ENCODE measurements at regions not wholly inside any gene's neighbourhood (a gene's known extent, or its start where the extent isn't known, plus 50 kb on each side); places are given as distances from the start of the nearest gene placed in this dataset.

DNA sequence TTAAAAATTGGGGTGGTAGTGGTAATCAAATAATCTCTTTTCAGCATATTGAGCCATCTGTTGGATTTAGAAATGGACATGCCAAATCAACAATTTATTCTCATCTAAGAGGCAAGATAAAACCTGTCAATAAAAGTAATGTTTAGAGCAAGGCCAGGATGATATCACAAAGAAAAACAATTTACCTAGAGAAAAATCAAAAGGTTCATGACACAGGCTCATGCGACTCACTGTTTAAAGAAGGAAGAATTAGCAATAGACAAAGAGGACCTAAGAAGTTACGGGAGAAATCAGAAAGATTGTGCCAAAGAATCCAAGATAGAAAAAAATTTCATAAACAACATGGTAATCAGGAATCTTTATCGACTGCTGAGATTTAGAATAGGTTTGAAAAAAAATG is 868.5 kb upstream of the GBE1 start (continued):
- TF ChIP-seq, protein P1, sequence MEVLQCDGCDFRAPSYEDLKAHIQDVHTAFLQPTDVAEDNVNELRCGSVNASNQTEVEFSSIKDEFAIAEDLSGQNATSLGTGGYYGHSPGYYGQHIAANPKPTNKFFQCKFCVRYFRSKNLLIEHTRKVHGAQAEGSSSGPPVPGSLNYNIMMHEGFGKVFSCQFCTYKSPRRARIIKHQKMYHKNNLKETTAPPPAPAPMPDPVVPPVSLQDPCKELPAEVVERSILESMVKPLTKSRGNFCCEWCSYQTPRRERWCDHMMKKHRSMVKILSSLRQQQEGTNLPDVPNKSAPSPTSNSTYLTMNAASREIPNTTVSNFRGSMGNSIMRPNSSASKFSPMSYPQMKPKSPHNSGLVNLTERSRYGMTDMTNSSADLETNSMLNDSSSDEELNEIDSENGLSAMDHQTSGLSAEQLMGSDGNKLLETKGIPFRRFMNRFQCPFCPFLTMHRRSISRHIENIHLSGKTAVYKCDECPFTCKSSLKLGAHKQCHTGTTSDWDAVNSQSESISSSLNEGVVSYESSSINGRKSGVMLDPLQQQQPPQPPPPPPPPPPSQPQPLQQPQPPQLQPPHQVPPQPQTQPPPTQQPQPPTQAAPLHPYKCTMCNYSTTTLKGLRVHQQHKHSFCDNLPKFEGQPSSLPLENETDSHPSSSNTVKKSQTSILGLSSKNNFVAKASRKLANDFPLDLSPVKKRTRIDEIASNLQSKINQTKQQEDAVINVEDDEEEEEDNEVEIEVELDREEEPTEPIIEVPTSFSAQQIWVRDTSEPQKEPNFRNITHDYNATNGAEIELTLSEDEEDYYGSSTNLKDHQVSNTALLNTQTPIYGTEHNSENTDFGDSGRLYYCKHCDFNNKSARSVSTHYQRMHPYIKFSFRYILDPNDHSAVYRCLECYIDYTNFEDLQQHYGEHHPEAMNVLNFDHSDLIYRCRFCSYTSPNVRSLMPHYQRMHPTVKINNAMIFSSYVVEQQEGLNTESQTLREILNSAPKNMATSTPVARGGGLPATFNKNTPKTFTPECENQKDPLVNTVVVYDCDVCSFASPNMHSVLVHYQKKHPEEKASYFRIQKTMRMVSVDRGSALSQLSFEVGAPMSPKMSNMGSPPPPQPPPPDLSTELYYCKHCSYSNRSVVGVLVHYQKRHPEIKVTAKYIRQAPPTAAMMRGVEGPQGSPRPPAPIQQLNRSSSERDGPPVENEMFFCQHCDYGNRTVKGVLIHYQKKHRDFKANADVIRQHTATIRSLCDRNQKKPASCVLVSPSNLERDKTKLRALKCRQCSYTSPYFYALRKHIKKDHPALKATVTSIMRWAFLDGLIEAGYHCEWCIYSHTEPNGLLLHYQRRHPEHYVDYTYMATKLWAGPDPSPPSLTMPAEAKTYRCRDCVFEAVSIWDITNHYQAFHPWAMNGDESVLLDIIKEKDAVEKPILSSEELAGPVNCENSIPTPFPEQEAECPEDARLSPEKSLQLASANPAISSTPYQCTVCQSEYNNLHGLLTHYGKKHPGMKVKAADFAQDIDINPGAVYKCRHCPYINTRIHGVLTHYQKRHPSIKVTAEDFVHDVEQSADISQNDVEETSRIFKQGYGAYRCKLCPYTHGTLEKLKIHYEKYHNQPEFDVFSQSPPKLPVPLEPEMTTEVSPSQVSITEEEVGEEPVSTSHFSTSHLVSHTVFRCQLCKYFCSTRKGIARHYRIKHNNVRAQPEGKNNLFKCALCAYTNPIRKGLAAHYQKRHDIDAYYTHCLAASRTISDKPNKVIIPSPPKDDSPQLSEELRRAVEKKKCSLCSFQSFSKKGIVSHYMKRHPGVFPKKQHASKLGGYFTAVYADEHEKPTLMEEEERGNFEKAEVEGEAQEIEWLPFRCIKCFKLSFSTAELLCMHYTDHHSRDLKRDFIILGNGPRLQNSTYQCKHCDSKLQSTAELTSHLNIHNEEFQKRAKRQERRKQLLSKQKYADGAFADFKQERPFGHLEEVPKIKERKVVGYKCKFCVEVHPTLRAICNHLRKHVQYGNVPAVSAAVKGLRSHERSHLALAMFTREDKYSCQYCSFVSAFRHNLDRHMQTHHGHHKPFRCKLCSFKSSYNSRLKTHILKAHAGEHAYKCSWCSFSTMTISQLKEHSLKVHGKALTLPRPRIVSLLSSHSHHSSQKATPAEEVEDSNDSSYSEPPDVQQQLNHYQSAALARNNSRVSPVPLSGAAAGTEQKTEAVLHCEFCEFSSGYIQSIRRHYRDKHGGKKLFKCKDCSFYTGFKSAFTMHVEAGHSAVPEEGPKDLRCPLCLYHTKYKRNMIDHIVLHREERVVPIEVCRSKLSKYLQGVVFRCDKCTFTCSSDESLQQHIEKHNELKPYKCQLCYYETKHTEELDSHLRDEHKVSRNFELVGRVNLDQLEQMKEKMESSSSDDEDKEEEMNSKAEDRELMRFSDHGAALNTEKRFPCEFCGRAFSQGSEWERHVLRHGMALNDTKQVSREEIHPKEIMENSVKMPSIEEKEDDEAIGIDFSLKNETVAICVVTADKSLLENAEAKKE (CRISPR knock-in tag; IDR thresholded peaks at IDR 0.05) = no peak
- TF ChIP-seq STAT1 (IDR thresholded peaks at IDR 0.05; ENCODE audit: unreplicated experiment) = no peak
- TF ChIP-seq, protein P2, sequence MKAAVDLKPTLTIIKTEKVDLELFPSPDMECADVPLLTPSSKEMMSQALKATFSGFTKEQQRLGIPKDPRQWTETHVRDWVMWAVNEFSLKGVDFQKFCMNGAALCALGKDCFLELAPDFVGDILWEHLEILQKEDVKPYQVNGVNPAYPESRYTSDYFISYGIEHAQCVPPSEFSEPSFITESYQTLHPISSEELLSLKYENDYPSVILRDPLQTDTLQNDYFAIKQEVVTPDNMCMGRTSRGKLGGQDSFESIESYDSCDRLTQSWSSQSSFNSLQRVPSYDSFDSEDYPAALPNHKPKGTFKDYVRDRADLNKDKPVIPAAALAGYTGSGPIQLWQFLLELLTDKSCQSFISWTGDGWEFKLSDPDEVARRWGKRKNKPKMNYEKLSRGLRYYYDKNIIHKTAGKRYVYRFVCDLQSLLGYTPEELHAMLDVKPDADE (IDR thresholded peaks at IDR 0.05) = no peak
- TF ChIP-seq NANOG (IDR thresholded peaks at IDR 0.05; ENCODE audit: borderline replicate concordance) = no peak
- TF ChIP-seq EZH2 (IDR thresholded peaks at IDR 0.05; ENCODE audit: low read depth, unreplicated experiment) = no peak
- TF ChIP-seq, protein P3, sequence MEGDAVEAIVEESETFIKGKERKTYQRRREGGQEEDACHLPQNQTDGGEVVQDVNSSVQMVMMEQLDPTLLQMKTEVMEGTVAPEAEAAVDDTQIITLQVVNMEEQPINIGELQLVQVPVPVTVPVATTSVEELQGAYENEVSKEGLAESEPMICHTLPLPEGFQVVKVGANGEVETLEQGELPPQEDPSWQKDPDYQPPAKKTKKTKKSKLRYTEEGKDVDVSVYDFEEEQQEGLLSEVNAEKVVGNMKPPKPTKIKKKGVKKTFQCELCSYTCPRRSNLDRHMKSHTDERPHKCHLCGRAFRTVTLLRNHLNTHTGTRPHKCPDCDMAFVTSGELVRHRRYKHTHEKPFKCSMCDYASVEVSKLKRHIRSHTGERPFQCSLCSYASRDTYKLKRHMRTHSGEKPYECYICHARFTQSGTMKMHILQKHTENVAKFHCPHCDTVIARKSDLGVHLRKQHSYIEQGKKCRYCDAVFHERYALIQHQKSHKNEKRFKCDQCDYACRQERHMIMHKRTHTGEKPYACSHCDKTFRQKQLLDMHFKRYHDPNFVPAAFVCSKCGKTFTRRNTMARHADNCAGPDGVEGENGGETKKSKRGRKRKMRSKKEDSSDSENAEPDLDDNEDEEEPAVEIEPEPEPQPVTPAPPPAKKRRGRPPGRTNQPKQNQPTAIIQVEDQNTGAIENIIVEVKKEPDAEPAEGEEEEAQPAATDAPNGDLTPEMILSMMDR (conservative IDR thresholded peaks at IDR 0.05; ENCODE audit: low read depth in 2 of 2) = no peak
- TF ChIP-seq EZH2phosphoT487 (IDR thresholded peaks at IDR 0.05; ENCODE audit: unreplicated experiment) = no peak
- no peak for TF ChIP-seq POLR2AphosphoS5 (IDR thresholded peaks at IDR 0.05; ENCODE audit: low read depth)
- no peak for TF ChIP-seq CREB1 (CRISPR knock-in tag; IDR thresholded peaks at IDR 0.05; ENCODE audit: low read depth)
